Gastrocnemius medialis (tissue), 4 donors: ENCODE measurements at regions not wholly inside any gene's neighbourhood (a gene's known extent, or its start where the extent isn't known, plus 50 kb on each side); places are given as distances from the start of the nearest gene placed in this dataset.

ENCODE experiments used
- ATAC-seq, 2 donors: fragments of 150-250 bp; one replicate each; pipeline ENCODE4 v1.9.1; 2016
- DNase-seq, 2 donors: peaks; one replicate each; pipeline ENCODE4 v3.0.0-alpha.2; 2019
- H3K27ac ChIP-seq, 4 donors: fragments of 200-600 bp; sonication (generic); 1 replicate in 1 of 4; 2 replicates in 3 of 4; pipeline ENCODE4 v1.5.1; 2016 to 2018; ENCODE audit warnings: mild to moderate bottlenecking in 2 of 4, moderate library complexity in 1 of 4
- H3K27me3 ChIP-seq, 3 donors: fragments of 200-600 bp; sonication (generic) in 2 of 3; 1 replicate in 1 of 3; 2 replicates in 2 of 3; pipeline versions ENCODE4 v1.5.1 to v1.6.0; 2016 to 2019; ENCODE audit warnings: mild to moderate bottlenecking in 1 of 3, moderate library complexity in 1 of 3
- H3K36me3 ChIP-seq, 2 donors: fragments of 200-600 bp; sonication (generic) in 1 of 2; one replicate each; pipeline ENCODE4 v1.5.1; 2017 to 2018
- H3K4me1 ChIP-seq, 2 donors: fragments of 200-600 bp; sonication (generic) in 1 of 2; one replicate each; pipeline ENCODE4 v1.5.1; 2016 to 2017; ENCODE audit warnings: mild to moderate bottlenecking in 2 of 2
- H3K4me3 ChIP-seq, 4 donors: fragments of 200-600 bp; sonication (generic) in 3 of 4; 1 replicate in 1 of 4; 2 replicates in 3 of 4; pipeline ENCODE4 v1.5.1; 2016 to 2019; ENCODE audit warnings: mild to moderate bottlenecking in 2 of 4
- H3K9me3 ChIP-seq, 3 donors: fragments of 200-600 bp; sonication (generic) in 2 of 3; 1 replicate in 1 of 3; 2 replicates in 2 of 3; pipeline ENCODE4 v1.5.1; 2016 to 2019
- CTCF ChIP-seq, 5 experiments: fragments of 450-650 bp in 3 of 5; fragments of 200-600 bp in 2 of 5; sonication (generic) in 2 of 5; IDR thresholded peaks in 4 of 5; conservative IDR thresholded peaks in 1 of 5; 1 replicate in 4 of 5; 2 replicates in 1 of 5; pipeline ENCODE4 v1.5.1; 2016 to 2019; ENCODE audit warnings: antibody characterized with exemption in 5 of 5, mild to moderate bottlenecking in 3 of 5, moderate library complexity in 3 of 5
- POLR2A ChIP-seq, 2 donors: fragments of 450-650 bp; IDR thresholded peaks; one replicate each; pipeline ENCODE4 v1.6.1; 2017; ENCODE audit warnings: antibody characterized with exemption in 2 of 2, mild to moderate bottlenecking in 2 of 2, moderate library complexity in 2 of 2
- in situ Hi-C, 4 donors: fragments of 200-750 bp; cut with MboI; loops; one replicate each; pipeline versions ENCODE4 v1.15.0 to v1.8.0; 2017; ENCODE audit warnings: low sequenced_read_pairs in 4 of 4
- intact Hi-C: fragments of 100-400 bp; cut with DNase I; formaldehyde crosslinking; loops from one replicate; pipeline ENCODE4 v1.15.1; 2023; ENCODE audit warnings: low total_unique reads

GRCh38 chr3:74353039-74353438 is 261.4 kb downstream of the CNTN3 start:
- Histone ChIP-seq H3K9me3 (no peaks in the 10 kb centered on the region), H3K4me1 (no peaks in the 10 kb centered on the region), H3K36me3 (no peaks in the 10 kb centered on the region), H3K27ac (no peak overlapping the region), H3K27me3 (no peaks in the 10 kb centered on the region), H3K4me3 (no peak overlapping the region)
- no peak for DNase-seq
- intact Hi-C loops (no loop called here), in situ Hi-C loops (no loop called here)
- TF ChIP-seq CTCF (IDR thresholded peaks at IDR 0.05 in 4 of 5, conservative IDR thresholded peaks at IDR 0.05 in 1 of 5) (no peak), POLR2A (IDR thresholded peaks at IDR 0.05) (no peak)
- ATAC-seq = no peak

- intact Hi-C loops = no loop called here
- ATAC-seq (no peak), DNase-seq (no peak)
- Histone ChIP-seq H3K9me3 (no peaks in the 10 kb centered on the region), H3K27me3 (no peaks in the 10 kb centered on the region), H3K4me1 (no peaks in the 10 kb centered on the region), H3K27ac (no peak overlapping the region), H3K36me3 (no peaks in the 10 kb centered on the region), H3K4me3 (no peak overlapping the region)
- no peak for TF ChIP-seq POLR2A (IDR thresholded peaks at IDR 0.05)
- no peak for TF ChIP-seq CTCF (IDR thresholded peaks at IDR 0.05 in 4 of 5, conservative IDR thresholded peaks at IDR 0.05 in 1 of 5)
- in situ Hi-C loops = no loop called here
Observed at GRCh38 chr3:74352166-74352565, 262.3 kb downstream of the CNTN3 start.

GRCh38 chr3:74351213-74351612 is 263.2 kb downstream of the CNTN3 start:
- in situ Hi-C loops = no loop called here
- TF ChIP-seq POLR2A (IDR thresholded peaks at IDR 0.05) = no peak
- intact Hi-C loops = no loop called here

GRCh38 chr3:74349015-74349414 is 265.4 kb downstream of the CNTN3 start:
- H3K36me3 ChIP-seq = no peaks in the 10 kb centered on the region
- no peaks in the 10 kb centered on the region for H3K27me3 ChIP-seq
- intact Hi-C loops = no loop called here
- no peak overlapping the region for H3K4me3 ChIP-seq
- ATAC-seq = no peak
- no peak for TF ChIP-seq POLR2A (IDR thresholded peaks at IDR 0.05)
- TF ChIP-seq CTCF (IDR thresholded peaks at IDR 0.05 in 4 of 5, conservative IDR thresholded peaks at IDR 0.05 in 1 of 5) = no peak
- H3K27ac ChIP-seq = no peak overlapping the region
- no peaks in the 10 kb centered on the region for H3K9me3 ChIP-seq
- DNase-seq = no peak
- in situ Hi-C loops = no loop called here
- no peaks in the 10 kb centered on the region for H3K4me1 ChIP-seq

More at GRCh38 chr3:74351213-74351612, 263.2 kb downstream of the CNTN3 start:
- ATAC-seq = no peak
- no peak for DNase-seq
- no peak overlapping the region for H3K4me3 ChIP-seq
- no peaks in the 10 kb centered on the region for H3K4me1 ChIP-seq
- H3K36me3 ChIP-seq = no peaks in the 10 kb centered on the region
- H3K27me3 ChIP-seq = no peaks in the 10 kb centered on the region
- no peak overlapping the region for H3K27ac ChIP-seq
- no peaks in the 10 kb centered on the region for H3K9me3 ChIP-seq

GRCh38 chr3:74347563-74348268 is 266.7 kb downstream of the CNTN3 start:
- Histone ChIP-seq H3K36me3 (no peaks in the 10 kb centered on the region), H3K27me3 (no peaks in the 10 kb centered on the region), H3K27ac (no peak overlapping the region), H3K9me3 (no peaks in the 10 kb centered on the region), H3K4me3 (no peak overlapping the region), H3K4me1 (no peaks in the 10 kb centered on the region)
- ATAC-seq = no peak
- no peak for DNase-seq
- in situ Hi-C loops (no loop called here), intact Hi-C loops (no loop called here)
- TF ChIP-seq CTCF (IDR thresholded peaks at IDR 0.05 in 4 of 5, conservative IDR thresholded peaks at IDR 0.05 in 1 of 5) = no peak
